Fibroblast of lung (primary cell): ENCODE measurements at regions not wholly inside any gene's neighbourhood (a gene's known extent, or its start where the extent isn't known, plus 50 kb on each side); places are given as distances from the start of the nearest gene placed in this dataset.

Experiments used
- DNase-seq, 2 donors: peaks; one replicate each; pipeline versions ENCODE4 v3.0.0 to v3.0.0-alpha.2; 2010; ENCODE audit warnings: low read depth in 2 of 2
- H2AFZ ChIP-seq: 2 replicates; pipeline ENCODE4 v1.5.1; 2012; ENCODE audit warnings: low read length, control low read depth, inconsistent platforms
- H3K27ac ChIP-seq: 2 replicates; pipeline ENCODE4 v1.5.1; 2011; ENCODE audit warnings: low read length, control low read depth; ENCODE audit not compliant: insufficient read depth
- H3K27me3 ChIP-seq: 2 replicates; pipeline ENCODE4 v1.5.1; 2011; ENCODE audit warnings: mild to moderate bottlenecking, low read length; ENCODE audit not compliant: control insufficient read depth, insufficient read depth
- H3K36me3 ChIP-seq: 2 replicates; pipeline ENCODE4 v1.5.1; 2011; ENCODE audit warnings: low read length; ENCODE audit not compliant: control insufficient read depth, insufficient read depth
- H3K4me1 ChIP-seq: 2 replicates; pipeline ENCODE4 v1.5.1; 2011; ENCODE audit warnings: low read length; ENCODE audit not compliant: control insufficient read depth, insufficient read depth; ENCODE audit errors: extremely low read depth
- H3K4me2 ChIP-seq: 2 replicates; pipeline ENCODE4 v1.5.1; 2011; ENCODE audit warnings: low read length, control low read depth; ENCODE audit not compliant: insufficient read depth; ENCODE audit errors: extremely low read depth
- H3K4me3 ChIP-seq, 4 experiments: fragments of 200-600 bp in 1 of 4; sonication (generic) in 1 of 4; replicated peaks in 1 of 4; 2 replicates each; pipeline ENCODE4 v1.5.1; 2011 to 2016; ENCODE audit warnings: low read length in 4 of 4, low read depth in 3 of 4, mild to moderate bottlenecking in 3 of 4, control low read depth in 2 of 4, inconsistent platforms in 1 of 4, mixed read lengths in 1 of 4; ENCODE audit not compliant: insufficient read depth in 1 of 4; ENCODE audit errors: control extremely low read depth in 1 of 4
- H3K79me2 ChIP-seq: 2 replicates; pipeline ENCODE4 v1.5.1; 2012; ENCODE audit warnings: mild to moderate bottlenecking, low read length, inconsistent platforms; ENCODE audit not compliant: control insufficient read depth, insufficient read depth
- H3K9ac ChIP-seq: 2 replicates; pipeline ENCODE4 v1.5.1; 2011; ENCODE audit warnings: mild to moderate bottlenecking, low read length, control low read depth; ENCODE audit not compliant: insufficient read depth
- H3K9me3 ChIP-seq: 2 replicates; pipeline ENCODE4 v1.5.1; 2012; ENCODE audit warnings: low read depth, low read length; ENCODE audit not compliant: control insufficient read depth, insufficient read depth
- H4K20me1 ChIP-seq: 2 replicates; pipeline ENCODE4 v1.5.1; 2011; ENCODE audit warnings: low read length; ENCODE audit not compliant: control insufficient read depth, insufficient read depth; ENCODE audit errors: extremely low read depth
- CTCF ChIP-seq, 2 donors: IDR thresholded peaks in 1 of 2; conservative IDR thresholded peaks in 1 of 2; 1 replicate in 1 of 2; 2 replicates in 1 of 2; pipeline ENCODE4 v1.5.1; 2011 to 2012; ENCODE audit warnings: low read length in 2 of 2, control low read depth in 1 of 2, inconsistent platforms in 1 of 2, low read depth in 1 of 2, mild to moderate bottlenecking in 1 of 2
- EZH2 ChIP-seq: IDR thresholded peaks from 2 replicates; pipeline ENCODE4 v1.5.1; 2012; ENCODE audit warnings: low read length, control low read depth, mild to moderate bottlenecking; ENCODE audit errors: missing control alignments

GRCh38 chr6:137334884-137335283, 115.7 kb upstream of the IFNGR1 start:
- no peak overlapping the region for H3K4me3 ChIP-seq
- no peaks in the 10 kb centered on the region for H3K4me1 ChIP-seq
- no peak overlapping the region for H3K27ac ChIP-seq
- H4K20me1 ChIP-seq, result no peaks in the 10 kb centered on the region
- H3K79me2 ChIP-seq, result no peaks in the 10 kb centered on the region
- no peaks in the 10 kb centered on the region for H3K36me3 ChIP-seq
- no peak overlapping the region for H2AFZ ChIP-seq
- TF ChIP-seq EZH2 (no peak), CTCF (conservative IDR thresholded peaks at IDR 0.05 in 1 of 2, IDR thresholded peaks at IDR 0.05 in 1 of 2; ENCODE audit: low read depth in 1 of 2, low read length in 2 of 2) (no peak)
- H3K27me3 ChIP-seq, result no peaks in the 10 kb centered on the region
- DNase-seq, result no peak
- no peak overlapping the region for H3K9ac ChIP-seq
- no peak overlapping the region for H3K4me2 ChIP-seq
- H3K9me3 ChIP-seq, result no peaks in the 10 kb centered on the region

GRCh38 chr6:137334094-137334493, 114.9 kb upstream of the IFNGR1 start:
- Histone ChIP-seq H3K9me3 (no peaks in the 10 kb centered on the region), H2AFZ (no peak overlapping the region), H3K4me2 (no peak overlapping the region), H3K27ac (no peak overlapping the region), H3K79me2 (no peaks in the 10 kb centered on the region), H3K4me1 (no peaks in the 10 kb centered on the region), H3K9ac (no peak overlapping the region), H3K4me3 (no peak overlapping the region), H3K27me3 (no peaks in the 10 kb centered on the region), H3K36me3 (no peaks in the 10 kb centered on the region), H4K20me1 (no peaks in the 10 kb centered on the region)
- no peak for DNase-seq
- no peak for TF ChIP-seq CTCF (conservative IDR thresholded peaks at IDR 0.05 in 1 of 2, IDR thresholded peaks at IDR 0.05 in 1 of 2; ENCODE audit: low read depth in 1 of 2, low read length in 2 of 2)
- TF ChIP-seq EZH2, result no peak

GRCh38 chr6:137332637-137333280, 113.6 kb upstream of the IFNGR1 start:
- H2AFZ ChIP-seq, result no peak overlapping the region
- DNase-seq, result peak; percentile 29 to 76
- no peak overlapping the region for H3K27ac ChIP-seq
- no peaks in the 10 kb centered on the region for H3K9me3 ChIP-seq
- no peaks in the 10 kb centered on the region for H4K20me1 ChIP-seq
- H3K4me1 ChIP-seq, result no peaks in the 10 kb centered on the region
- no peak for TF ChIP-seq EZH2
- H3K4me3 ChIP-seq, result no peak overlapping the region
- no peaks in the 10 kb centered on the region for H3K36me3 ChIP-seq
- H3K27me3 ChIP-seq, result no peaks in the 10 kb centered on the region
- peak overlapping the region; percentile 20 for H3K4me2 ChIP-seq
- no peaks in the 10 kb centered on the region for H3K79me2 ChIP-seq
- no peak overlapping the region for H3K9ac ChIP-seq
